ENCODE measurements at regions not wholly inside any gene's neighbourhood (a gene's known extent, or its start where the extent isn't known, plus 50 kb on each side); places are given as distances from the start of the nearest gene placed in this dataset.
"Not testable (repeated sequence)": the region's sequence is repeated elsewhere in the genome, so short reads cannot be mapped to it uniquely, and the experiment has no call there.

GRCh38 chr11:92550411-92550810 lies 325.8 kb downstream of the FAT3 start:
- DNase-seq: peak; percentile 28

- no peak for DNase-seq
Observed at GRCh38 chr11:92550871-92551270, 326.3 kb downstream of the FAT3 start.

GRCh38 chr11:92552942-92553341 lies 328.3 kb downstream of the FAT3 start:
- no peak for DNase-seq

DNA sequence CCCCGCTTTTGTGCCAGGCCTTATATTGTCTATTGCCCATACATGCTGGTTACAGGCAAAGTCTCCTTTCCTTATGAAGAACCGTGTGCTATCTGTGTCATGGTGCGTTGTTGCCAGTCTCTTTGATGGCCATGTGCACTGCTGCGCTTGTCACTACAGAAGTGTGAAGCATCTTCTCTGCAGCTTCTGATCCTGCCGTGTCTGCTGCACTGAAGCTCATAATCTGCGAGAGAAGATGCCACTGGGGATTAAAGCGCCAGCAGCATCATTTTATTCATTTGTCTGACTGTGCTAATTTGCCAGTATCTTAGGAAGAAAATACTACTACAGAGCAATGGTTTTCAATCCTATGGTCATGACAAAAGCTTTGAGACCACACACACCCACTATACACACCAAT lies 330.1 kb downstream of the FAT3 start:
- DNase-seq: no peak

DNA sequence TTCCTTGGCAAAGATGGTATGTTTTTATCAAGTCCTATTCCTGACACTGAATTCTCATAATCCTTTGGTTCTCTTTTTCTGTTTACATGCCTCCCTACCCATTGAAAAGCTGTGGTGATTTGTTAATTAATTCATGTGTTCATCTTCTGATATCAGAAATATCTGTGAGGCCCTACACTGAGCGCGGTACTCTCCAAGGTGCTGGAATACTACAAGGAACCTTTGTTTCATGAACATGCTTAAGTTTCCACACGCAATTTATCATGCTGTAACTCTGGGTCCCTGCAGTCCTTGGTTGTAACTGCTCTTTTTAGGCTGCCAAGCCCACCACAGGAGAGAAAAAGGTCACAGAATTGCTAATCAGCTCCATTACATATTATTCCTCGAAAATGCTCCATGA lies 331.8 kb downstream of the FAT3 start:
- no peak for DNase-seq

DNA sequence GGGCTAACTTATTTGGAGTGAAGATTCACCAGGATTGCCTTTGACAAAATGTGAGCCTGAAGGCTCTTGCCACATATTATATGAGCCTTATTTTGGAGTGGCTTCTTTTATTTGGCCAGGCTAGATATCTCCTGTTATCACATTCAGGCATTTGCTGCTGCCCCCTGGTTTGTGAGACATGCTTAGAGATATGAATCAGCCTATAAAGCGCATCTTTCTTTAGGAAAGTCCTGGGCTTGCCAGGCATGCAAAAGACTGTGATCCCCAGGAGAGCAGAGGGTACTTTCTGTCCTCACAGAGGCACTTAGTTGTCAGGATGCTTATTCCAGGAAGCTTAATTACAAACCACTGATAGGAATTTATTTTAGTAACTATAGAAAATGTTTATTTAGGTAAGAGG lies 333.3 kb downstream of the FAT3 start:
- DNase-seq: no peak

GRCh38 chr11:92558323-92558722 lies 333.7 kb downstream of the FAT3 start:
- DNase-seq: peak; percentile 20

DNA sequence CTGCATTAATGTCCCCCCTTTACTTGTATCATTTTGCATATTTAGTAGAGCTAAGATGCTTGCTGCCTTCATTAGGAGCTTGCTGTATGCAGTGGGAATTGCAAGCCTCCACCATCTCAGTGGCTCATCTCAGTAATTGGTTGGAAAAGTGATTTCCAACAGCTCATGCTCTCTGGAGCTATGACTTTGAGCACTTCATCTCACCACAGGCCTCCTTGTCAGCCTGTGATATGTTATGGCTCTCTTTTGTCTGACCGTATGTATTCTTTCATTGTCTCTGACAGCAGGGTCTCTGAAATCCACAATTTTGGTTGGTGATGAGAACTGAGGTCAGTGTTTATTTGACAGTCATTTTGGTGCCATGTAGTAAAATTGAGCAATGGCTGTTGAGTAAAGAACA lies 345.1 kb downstream of the FAT3 start:
- no peak for DNase-seq

DNA sequence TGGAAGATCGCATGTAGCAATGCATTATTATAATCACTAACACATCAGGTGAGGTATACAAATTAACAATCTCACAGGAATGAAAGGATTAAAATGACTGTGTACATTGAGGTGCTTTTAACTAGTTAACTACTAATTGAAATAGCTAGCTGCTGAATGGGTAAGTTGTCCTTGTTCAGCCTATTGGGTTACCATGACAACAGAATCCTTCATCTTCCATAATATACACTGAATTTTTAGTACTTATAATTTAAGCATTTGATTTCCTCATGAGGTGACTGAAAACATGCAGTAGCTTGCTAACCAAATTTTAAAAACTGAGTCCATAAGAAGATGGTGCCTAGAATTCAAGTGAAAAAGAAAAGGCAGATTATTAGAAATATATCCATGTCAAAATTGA lies 347.9 kb downstream of the FAT3 start:
- no peak for DNase-seq

- DNase-seq: no peak
Observed at GRCh38 chr11:92576315-92576714, 351.7 kb downstream of the FAT3 start.

GRCh38 chr11:92580908-92581307 lies 356.3 kb downstream of the FAT3 start:
- DNase-seq: no peak

DNA sequence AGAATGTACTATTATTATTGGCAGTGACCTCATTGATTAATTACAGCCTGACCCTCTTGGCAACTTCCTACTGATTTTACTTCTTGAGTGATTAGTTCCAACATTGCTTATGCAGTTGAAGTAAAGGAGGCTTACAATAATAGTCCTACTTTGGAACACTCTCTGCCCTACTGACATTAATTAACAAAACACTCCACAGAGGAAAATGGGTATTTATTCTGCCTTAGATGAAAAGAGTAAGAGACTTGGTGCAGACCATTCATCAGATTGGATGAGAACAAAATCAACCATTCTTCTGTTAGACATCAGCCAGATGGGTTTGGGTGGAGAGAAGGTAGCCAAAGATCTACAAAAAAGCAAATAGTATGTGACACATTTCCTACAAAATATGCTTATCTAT lies 363.8 kb downstream of the FAT3 start:
- no peak for DNase-seq

DNA sequence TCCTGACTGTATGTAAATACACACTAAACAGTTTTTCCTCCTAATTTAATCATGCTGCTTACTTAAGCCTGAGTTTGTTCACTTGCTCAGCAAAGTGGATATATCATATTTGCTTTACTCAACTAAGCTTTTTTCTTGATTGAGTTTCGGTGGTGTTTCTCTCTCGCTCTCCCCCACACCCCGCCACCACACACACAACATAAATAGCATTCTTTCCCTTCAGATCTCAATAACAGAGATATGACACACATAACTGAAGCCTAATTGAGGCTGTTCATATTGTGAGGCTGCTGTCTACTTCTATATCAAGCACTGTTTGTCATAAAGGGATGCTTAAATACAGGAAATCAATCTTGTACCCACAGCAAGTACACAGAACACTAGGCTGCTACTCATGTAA lies 364.9 kb downstream of the FAT3 start:
- no peak for DNase-seq

DNA sequence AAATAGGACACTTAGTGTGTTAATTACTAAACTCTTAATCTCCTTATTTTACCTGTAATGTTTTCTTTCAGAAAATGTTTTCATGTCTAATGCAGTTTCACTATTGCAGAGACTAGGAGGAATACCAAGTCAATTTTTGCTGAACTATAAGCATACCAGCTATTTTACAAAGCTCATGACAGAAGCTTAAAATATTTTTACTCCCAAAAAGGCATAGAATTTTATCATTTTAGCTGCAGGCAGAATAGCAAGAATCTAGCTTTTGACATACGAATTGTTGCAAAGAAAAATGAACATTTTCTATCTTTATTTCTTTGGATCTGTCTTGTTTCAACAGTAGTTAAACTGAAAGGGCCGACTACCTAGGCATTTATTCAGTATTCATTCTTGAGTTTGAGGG lies 366.9 kb downstream of the FAT3 start:
- DNase-seq: no peak

GRCh38 chr11:92594251-92594650 lies 369.6 kb downstream of the FAT3 start:
- DNase-seq: no peak

DNA sequence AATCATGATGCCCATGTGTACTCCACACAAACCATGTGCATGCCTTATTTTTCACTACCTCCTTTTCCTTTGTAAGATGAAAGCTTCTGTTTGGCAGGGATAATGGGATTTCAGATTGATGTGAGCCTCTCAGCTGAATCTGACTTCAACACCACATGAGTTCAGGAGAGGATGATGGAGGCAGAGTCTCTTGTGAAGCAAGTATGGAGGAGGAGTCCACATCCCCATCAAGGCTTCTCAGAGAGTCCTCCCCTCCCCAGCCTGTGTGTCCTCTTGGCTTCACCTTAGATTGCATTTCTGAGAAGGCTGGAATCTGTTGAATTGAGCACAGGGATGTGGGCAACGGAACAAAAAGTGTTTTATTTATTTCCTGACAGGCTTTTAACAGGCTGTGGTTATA lies 370.4 kb downstream of the FAT3 start:
- DNase-seq: no peak

DNA sequence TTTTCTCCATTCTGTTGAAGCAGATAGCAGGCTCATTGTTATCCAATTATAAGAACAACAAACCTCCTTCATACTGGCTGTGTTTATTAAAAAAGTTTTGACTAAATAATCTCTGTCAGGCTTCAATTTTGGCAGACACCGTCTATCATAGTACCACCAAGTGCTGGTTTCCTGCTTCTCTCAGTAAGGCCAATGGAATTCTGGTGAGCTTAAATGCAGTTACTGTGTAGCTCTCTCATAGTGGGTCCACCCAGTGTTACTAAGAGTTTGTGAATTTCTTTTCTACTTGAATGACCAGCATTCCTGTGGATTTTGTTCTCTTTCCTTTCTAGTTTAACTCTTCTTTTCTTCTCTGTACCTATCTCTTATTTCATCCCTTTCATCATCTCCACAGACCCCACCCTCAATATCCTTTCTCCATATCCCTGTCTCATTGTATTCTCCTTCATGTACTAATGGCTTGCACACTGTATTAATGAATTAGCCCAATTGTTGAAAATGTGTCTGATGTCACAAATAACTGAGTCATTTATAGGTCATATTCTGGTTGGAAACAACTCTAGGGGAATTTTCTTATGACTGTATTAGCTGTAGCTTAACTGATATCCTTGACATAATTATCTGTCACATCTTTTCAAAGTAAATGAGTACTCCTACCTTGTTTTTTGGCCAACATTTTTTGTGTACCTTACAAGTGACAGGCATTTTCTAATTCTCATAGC lies 372.1 kb downstream of the FAT3 start:
- no peak for DNase-seq

GRCh38 chr11:92601048-92601447 lies 368.4 kb upstream of the MTNR1B start:
- DNase-seq: no peak

DNA sequence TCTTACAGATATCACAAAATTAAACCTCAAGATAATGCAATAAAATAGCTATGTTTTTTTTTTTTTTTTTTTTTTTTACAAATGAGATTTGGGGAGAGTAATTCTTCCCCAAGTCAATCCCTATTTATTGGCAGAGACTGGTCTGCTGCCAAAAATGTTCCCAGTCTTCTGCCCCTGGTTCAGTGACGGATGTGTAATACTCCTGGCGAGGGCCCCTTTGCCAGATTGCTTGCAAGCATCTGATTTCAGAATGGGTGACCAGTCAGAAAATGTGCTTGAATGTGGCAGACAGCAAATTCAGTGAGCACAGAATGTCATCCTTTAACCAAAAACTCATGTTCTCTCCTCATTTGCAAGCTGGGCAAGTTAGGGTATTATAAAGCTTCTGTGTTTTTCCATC lies 363.8 kb upstream of the MTNR1B start:
- no peak for DNase-seq

- no peak for DNase-seq
Observed at GRCh38 chr11:92607969-92608722, 361.3 kb upstream of the MTNR1B start.

GRCh38 chr11:92611157-92611556 lies 358.3 kb upstream of the MTNR1B start:
- DNase-seq: no peak

DNA sequence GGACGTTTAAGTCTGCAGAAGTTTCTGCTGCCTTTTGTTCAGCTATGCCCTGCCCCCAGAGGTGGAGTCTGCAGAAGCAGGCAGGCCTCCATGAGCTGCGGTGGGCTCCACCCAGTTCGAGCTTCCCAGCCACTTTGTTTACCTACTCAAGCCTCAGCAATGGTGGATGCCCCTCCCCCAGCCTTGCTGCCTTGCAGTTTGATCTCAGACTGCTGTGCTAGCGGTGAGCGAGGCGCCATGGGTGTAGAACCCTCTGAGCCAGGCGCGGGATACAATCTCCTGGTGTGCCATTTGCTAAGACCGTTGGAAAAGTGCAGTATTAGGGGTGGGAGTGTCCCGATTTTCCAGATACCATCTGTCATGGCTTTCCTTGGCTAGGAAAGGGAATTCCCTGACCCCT lies 351.4 kb upstream of the MTNR1B start:
- not testable (repeated sequence) for DNase-seq

- no peak for DNase-seq
Observed at GRCh38 chr11:92623055-92623454, 346.4 kb upstream of the MTNR1B start.

DNA sequence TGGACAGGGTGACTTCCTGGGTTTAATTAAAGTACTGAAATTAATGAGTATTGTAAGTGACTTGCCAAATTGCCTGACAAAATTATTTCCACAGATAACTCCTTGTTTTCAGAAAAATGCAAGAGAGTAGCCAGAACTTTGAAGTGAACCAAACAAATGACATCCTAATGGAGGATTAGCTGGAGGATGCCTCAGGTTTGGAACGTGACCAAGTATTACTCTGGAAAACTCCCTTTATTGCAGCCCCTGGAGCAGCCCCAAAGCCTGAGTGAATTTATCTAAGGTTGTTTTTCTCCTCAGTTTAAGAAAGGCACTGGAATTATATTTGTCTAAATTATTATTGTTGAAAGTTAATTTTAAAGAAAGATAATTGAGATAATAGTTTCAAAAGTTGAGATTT lies 343.6 kb upstream of the MTNR1B start:
- no peak for DNase-seq

GRCh38 chr11:92626624-92627023 lies 342.8 kb upstream of the MTNR1B start:
- DNase-seq: no peak

Measured in NCI-H1417 treated with DMSO at 0.1 percent for 48 hours (cell line).